ENCODE measurements at regions not wholly inside any gene's neighbourhood (a gene's known extent, or its start where the extent isn't known, plus 50 kb on each side); places are given as distances from the start of the nearest gene placed in this dataset.

DNA sequence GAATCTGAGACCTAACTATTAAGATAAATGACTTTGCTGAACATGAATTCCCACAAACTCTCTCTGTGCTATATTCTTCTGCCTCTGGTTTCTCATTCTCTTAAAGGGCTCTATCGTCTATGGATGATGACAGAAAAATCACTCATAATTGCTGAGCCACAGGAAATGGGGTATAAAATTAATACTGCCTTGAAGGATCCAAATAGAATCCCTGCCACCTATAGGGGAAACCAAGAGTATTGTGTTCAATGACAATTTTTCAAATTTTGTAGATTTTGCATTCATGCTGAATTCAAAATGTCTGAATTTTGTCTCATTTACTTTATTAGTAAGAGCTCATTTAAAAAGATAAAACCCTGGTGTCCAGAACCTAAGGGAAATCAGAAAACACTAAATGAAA lies 235.8 kb downstream of the RBM43 start:
- TF ChIP-seq CEBPB (IDR thresholded peaks at IDR 0.05) (no peak), RAD21 (IDR thresholded peaks at IDR 0.05; ENCODE audit: low read depth) (no peak), EP300 (IDR thresholded peaks at IDR 0.05; ENCODE audit: borderline replicate concordance) (no peak)
- TF ChIP-seq, protein P1, sequence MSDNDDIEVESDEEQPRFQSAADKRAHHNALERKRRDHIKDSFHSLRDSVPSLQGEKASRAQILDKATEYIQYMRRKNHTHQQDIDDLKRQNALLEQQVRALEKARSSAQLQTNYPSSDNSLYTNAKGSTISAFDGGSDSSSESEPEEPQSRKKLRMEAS (IDR thresholded peaks at IDR 0.05), result no peak
- TF ChIP-seq, protein P2, sequence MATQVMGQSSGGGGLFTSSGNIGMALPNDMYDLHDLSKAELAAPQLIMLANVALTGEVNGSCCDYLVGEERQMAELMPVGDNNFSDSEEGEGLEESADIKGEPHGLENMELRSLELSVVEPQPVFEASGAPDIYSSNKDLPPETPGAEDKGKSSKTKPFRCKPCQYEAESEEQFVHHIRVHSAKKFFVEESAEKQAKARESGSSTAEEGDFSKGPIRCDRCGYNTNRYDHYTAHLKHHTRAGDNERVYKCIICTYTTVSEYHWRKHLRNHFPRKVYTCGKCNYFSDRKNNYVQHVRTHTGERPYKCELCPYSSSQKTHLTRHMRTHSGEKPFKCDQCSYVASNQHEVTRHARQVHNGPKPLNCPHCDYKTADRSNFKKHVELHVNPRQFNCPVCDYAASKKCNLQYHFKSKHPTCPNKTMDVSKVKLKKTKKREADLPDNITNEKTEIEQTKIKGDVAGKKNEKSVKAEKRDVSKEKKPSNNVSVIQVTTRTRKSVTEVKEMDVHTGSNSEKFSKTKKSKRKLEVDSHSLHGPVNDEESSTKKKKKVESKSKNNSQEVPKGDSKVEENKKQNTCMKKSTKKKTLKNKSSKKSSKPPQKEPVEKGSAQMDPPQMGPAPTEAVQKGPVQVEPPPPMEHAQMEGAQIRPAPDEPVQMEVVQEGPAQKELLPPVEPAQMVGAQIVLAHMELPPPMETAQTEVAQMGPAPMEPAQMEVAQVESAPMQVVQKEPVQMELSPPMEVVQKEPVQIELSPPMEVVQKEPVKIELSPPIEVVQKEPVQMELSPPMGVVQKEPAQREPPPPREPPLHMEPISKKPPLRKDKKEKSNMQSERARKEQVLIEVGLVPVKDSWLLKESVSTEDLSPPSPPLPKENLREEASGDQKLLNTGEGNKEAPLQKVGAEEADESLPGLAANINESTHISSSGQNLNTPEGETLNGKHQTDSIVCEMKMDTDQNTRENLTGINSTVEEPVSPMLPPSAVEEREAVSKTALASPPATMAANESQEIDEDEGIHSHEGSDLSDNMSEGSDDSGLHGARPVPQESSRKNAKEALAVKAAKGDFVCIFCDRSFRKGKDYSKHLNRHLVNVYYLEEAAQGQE (IDR thresholded peaks at IDR 0.05; ENCODE audit: low read depth), result no peak
